ENCODE measurements at regions not wholly inside any gene's neighbourhood (a gene's known extent, or its start where the extent isn't known, plus 50 kb on each side); places are given as distances from the start of the nearest gene placed in this dataset.
"Not testable (repeated sequence)": the region's sequence is repeated elsewhere in the genome, so short reads cannot be mapped to it uniquely, and the experiment has no call there.

DNA sequence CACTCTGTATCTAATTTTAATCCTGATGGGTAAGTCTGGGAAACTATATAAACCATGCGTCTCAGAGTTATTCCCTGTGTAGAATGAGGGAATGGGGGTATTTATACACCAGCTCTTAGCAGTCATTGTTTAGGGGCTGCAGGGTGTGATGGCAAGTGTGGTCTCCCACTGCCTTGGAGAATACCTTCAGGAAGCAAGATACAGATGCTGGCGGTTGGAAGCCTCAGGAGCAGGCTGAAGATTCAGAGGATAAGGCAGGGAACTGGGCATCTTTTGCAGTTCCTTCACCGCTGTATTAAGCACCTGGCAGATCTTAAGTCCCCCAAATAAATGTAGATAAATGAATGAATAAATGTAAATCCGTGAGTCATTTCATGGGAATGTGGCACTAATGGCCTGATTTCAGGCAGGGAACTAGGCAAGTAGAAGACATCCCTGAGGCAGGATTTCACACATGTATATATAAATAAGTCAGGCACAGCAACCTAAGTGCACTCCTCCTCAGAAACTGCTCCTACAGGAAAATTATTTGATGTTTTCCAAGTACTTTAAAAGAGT is 209.2 kb upstream of the GADL1 start:
- H3K4me3 ChIP-seq (ENCODE audit: control insufficient read depth, low read depth, low read length), result no peak overlapping the region
- no peak for DNase-seq (ENCODE audit: low read depth)

DNA sequence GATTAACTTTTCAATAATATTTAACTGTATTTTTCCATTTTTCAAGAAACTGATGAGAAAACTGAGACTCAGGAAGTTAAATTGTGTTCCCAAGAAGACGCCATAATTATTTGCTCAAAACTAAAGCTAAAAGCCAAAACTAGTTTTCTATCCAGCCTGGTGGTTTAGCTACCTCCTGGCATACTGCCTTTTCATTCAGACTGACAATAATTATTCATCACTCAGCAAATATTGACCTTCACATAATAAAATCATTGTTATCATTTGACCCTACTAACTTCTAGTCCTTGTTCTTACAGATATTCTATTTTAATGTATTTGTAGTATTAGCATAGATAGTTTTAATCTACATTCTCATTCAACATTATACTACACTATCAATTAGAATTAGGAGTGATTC is 210.6 kb upstream of the GADL1 start:
- TF ChIP-seq, protein P1, sequence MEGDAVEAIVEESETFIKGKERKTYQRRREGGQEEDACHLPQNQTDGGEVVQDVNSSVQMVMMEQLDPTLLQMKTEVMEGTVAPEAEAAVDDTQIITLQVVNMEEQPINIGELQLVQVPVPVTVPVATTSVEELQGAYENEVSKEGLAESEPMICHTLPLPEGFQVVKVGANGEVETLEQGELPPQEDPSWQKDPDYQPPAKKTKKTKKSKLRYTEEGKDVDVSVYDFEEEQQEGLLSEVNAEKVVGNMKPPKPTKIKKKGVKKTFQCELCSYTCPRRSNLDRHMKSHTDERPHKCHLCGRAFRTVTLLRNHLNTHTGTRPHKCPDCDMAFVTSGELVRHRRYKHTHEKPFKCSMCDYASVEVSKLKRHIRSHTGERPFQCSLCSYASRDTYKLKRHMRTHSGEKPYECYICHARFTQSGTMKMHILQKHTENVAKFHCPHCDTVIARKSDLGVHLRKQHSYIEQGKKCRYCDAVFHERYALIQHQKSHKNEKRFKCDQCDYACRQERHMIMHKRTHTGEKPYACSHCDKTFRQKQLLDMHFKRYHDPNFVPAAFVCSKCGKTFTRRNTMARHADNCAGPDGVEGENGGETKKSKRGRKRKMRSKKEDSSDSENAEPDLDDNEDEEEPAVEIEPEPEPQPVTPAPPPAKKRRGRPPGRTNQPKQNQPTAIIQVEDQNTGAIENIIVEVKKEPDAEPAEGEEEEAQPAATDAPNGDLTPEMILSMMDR (IDR thresholded peaks at IDR 0.05; ENCODE audit: control insufficient read depth, insufficient read depth, low read depth, low read length, missing control alignments), result no peak
- H3K4me3 ChIP-seq (ENCODE audit: control insufficient read depth, low read depth, low read length), result no peak overlapping the region
- no peak for DNase-seq (ENCODE audit: low read depth)

More for the DNA sequence above, 209.2 kb upstream of the GADL1 start:
- TF ChIP-seq, protein P1 (IDR thresholded peaks at IDR 0.05; ENCODE audit: control insufficient read depth, insufficient read depth, low read depth, low read length, missing control alignments), result no peak

DNA sequence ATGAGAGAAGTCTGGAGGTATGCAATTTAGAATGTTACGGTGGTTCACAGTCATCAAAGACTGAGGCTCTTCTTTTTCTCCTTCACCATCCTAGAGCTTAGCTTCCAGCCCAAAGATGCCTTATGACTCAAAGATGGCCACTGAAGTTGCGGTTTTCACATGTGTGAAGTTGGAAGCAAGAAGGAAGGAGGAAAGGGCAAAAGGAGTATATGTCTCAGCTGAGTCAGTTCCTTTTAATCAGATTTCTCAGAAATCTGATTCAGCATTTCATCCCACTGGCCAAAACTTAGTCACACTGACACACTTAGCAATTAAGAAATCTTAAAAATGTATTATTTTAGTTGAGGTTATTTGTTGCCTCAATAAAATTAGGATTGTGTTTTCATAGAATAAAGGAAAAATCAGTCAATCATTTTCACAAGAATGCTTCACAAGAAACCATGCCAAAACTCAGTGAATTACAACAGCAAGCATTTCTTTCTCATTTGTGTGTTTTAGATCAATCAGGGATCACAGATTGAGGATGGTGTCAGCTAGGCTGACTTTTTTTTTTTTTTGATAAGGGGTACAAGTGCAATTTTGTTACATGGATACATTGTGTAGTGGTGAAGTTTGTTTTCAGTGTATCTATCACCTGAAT is 211.1 kb upstream of the GADL1 start:
- peak; percentile 89 for DNase-seq (ENCODE audit: low read depth)
- no peak overlapping the region for H3K4me3 ChIP-seq (ENCODE audit: control insufficient read depth, low read depth, low read length)
- TF ChIP-seq, protein P1 (IDR thresholded peaks at IDR 0.05; ENCODE audit: control insufficient read depth, insufficient read depth, low read depth, low read length, missing control alignments), result no peak

DNA sequence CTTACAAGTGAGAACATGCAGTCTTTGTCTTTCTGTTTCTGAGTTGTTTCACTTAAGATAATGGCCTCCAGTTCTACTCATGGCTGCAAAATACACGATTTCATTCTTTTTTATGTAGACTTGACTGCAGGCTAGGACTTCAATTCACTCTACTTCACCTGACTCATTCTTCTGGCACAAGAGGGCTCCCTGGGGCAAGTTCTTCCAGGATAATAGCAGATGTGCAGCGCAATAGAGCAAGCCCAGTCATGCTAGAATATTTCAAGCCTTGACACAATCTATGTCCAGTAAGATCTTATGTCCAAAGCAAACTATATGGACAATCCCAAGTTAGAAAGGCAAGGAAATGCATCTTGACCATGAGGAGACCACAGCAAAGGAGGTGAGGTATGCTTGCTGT is 211.7 kb upstream of the GADL1 start:
- TF ChIP-seq, protein P1 (IDR thresholded peaks at IDR 0.05; ENCODE audit: control insufficient read depth, insufficient read depth, low read depth, low read length, missing control alignments), result no peak
- DNase-seq (ENCODE audit: low read depth), result peak; percentile 74
- no peak overlapping the region for H3K4me3 ChIP-seq (ENCODE audit: control insufficient read depth, low read depth, low read length)

DNA sequence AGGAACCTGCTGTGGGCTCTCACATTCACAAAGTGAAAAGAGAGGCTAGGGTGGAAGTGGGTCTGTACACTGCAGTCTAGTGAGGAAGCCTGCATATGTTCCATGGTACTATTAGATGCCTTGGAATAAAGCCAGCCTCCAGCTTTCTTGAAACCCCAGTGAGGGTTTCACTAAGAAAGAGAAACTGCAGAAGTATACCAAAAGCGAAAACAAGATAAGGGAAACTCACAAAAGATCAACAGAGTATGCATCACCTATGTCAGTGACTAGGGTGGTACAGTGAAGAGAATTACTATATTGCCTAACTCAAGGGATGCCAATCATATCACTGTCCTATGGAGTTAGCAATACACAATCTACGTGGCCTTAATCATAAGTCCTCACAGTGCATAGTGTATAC is 212.5 kb upstream of the GADL1 start:
- H3K4me3 ChIP-seq (ENCODE audit: control insufficient read depth, low read depth, low read length), result no peak overlapping the region
- TF ChIP-seq, protein P1 (IDR thresholded peaks at IDR 0.05; ENCODE audit: control insufficient read depth, insufficient read depth, low read depth, low read length, missing control alignments), result no peak
- no peak for DNase-seq (ENCODE audit: low read depth)

DNA sequence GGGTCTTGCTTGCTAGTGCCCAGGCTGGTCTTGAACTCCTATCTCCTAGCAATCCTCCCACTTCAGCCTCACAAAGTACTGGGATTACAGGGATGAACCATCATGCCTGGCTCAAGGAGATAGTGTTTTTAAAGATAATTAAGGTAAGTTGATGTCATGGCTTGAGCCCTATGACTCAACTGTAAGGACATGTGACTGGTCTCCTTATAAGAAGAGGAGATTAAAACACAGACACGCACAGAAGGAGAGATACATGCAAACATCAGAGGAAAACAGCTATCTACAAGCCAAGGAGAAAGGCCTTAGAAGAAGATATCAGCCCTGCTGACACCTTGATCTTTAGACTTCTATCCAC is 220.4 kb upstream of the GADL1 start:
- TF ChIP-seq, protein P1 (IDR thresholded peaks at IDR 0.05; ENCODE audit: control insufficient read depth, insufficient read depth, low read depth, low read length, missing control alignments), result no peak
- no peak overlapping the region for H3K4me3 ChIP-seq (ENCODE audit: control insufficient read depth, low read depth, low read length)
- no peak for DNase-seq (ENCODE audit: low read depth)

DNA sequence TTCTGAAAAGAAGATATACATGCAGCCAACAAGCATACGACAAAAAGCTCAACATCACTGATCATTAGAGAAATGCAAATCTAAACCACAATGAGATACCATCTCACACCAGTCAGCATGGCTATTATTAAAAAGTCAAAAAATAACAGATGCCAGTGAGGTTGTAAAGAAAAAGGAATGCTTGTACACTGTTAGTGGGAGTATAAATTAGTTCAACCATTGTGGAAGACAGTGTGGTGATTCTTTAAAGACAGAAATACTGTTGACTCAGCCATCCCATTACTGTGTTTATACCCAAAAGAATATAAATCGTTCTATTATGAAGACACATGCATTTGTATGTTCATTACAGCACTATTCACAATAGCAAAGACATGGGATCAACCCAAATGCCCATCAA is 221.1 kb upstream of the GADL1 start:
- not testable (repeated sequence) for H3K4me3 ChIP-seq (ENCODE audit: control insufficient read depth, low read depth, low read length); DNase-seq (ENCODE audit: low read depth)
